GM06990 (cell line): ENCODE measurements at regions not wholly inside any gene's neighbourhood (a gene's known extent, or its start where the extent isn't known, plus 50 kb on each side); places are given as distances from the start of the nearest gene placed in this dataset.
"Not testable (repeated sequence)": the region's sequence is repeated elsewhere in the genome, so short reads cannot be mapped to it uniquely, and the experiment has no call there.

ENCODE experiments used
- DNase-seq: peaks from one replicate; pipeline ENCODE4 v3.0.0-alpha.2; 2011; ENCODE audit not compliant: insufficient read length; ENCODE audit errors: extremely low read depth
- H3K27me3 ChIP-seq: replicated peaks from 2 replicates; pipeline ENCODE4 v1.6.0; 2011; ENCODE audit warnings: low read length; ENCODE audit not compliant: control insufficient read depth, insufficient read depth
- H3K36me3 ChIP-seq: 2 replicates; pipeline ENCODE4 v1.5.1; 2011; ENCODE audit warnings: low read length; ENCODE audit not compliant: control insufficient read depth, insufficient read depth
- H3K4me3 ChIP-seq: replicated peaks from 2 replicates; pipeline ENCODE4 v1.5.1; 2011; ENCODE audit warnings: low read depth, mild to moderate bottlenecking, control low read depth, low read length
- CTCF ChIP-seq: IDR thresholded peaks from 2 replicates; pipeline ENCODE4 v1.5.1; 2011; ENCODE audit warnings: low read length, control low read depth, mild to moderate bottlenecking, inconsistent platforms; ENCODE audit not compliant: insufficient read depth, poor library complexity, severe bottlenecking

- Histone ChIP-seq H3K27me3 (no peaks in the 10 kb centered on the region), H3K36me3 (no peaks in the 10 kb centered on the region), H3K4me3 (no peak overlapping the region)
- no peak for DNase-seq
- TF ChIP-seq CTCF: no peak
Measured at GRCh38 chr15:57806003-57806402, 99.5 kb downstream of the POLR2M start.

DNA sequence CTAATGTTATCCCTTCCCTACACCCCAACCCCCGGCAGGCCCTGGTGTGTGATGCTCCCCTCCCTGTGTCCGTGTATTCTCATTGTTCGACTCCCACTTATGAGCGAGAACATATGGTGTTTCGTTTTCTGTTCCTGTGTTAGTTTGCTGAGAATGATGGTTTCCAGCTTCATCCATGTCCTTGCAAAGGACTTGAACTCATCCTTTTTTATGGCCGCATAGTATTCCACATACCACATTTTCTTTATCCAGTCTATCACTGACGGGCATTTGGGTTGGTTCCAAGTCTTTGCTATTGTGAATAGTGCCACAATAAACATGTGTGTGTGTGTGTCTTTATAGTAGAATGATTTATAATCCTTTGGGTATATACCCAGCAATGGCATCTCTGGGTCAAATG, 102.8 kb downstream of the POLR2M start:
- H3K27me3 ChIP-seq, H3K4me3 ChIP-seq, H3K36me3 ChIP-seq, DNase-seq: not testable (repeated sequence)

DNA sequence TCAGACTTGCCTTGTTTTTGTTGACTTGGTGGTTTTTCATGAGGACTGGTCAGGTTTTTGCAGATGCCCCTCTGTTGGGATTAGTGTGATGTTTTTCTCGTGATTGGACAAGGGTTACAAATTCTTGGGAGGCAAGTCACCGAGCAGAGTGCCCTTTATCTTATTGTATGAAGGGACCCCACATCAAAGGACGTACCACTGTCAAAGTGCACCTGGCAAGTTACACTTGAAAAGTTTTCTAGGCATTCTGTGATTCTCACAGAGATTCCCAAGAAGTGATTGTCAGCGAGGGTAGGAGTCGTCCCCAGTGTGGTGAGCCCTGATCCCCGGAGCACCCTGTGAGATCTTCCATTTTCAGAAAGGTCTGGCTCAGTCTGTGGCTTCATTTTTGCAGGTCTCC, 110.1 kb downstream of the POLR2M start:
- no peak for TF ChIP-seq CTCF
- Histone ChIP-seq H3K4me3 (no peak overlapping the region), H3K36me3 (no peaks in the 10 kb centered on the region), H3K27me3 (peaks cover 1% of the 10 kb centered on the region)
- DNase-seq: no peak

DNA sequence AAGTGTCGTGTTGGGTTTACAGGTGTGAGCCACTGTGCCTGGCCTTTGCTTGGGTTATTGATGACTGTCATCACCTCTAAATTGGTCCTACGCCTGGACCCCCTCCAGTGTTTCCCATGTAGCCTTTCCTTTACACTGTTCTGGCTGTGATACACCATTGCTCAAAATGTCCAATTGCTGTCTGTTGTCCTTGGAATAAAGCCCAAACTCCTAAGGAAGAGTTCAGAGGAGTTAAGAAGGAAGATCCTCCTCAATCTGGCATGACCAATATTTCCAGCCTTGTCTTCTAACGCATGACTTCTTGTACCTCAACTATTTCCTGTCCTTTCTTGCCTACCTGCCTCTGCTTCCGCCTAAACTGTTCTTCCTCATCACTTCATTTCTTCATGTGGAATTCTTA, 113.1 kb downstream of the POLR2M start:
- no peak for DNase-seq
- Histone ChIP-seq H3K27me3 (peaks cover 1% of the 10 kb centered on the region), H3K4me3 (no peak overlapping the region), H3K36me3 (no peaks in the 10 kb centered on the region)
- TF ChIP-seq CTCF: no peak

- DNase-seq: no peak
- no peaks in the 10 kb centered on the region; the same call in none of the 2 replicates for H3K27me3 ChIP-seq
- no peak overlapping the region for H3K4me3 ChIP-seq
- no peaks in the 10 kb centered on the region for H3K36me3 ChIP-seq
- TF ChIP-seq CTCF: no peak
Measured at GRCh38 chr15:57820119-57820518, 113.6 kb downstream of the POLR2M start.

- no peak for TF ChIP-seq CTCF
- Histone ChIP-seq H3K4me3 (no peak overlapping the region), H3K27me3 (no peaks in the 10 kb centered on the region; the same call in 1 of the 2 replicates), H3K36me3 (no peaks in the 10 kb centered on the region)
- DNase-seq: no peak
Measured at GRCh38 chr15:57821826-57822225, 115.3 kb downstream of the POLR2M start.
